Thyroid gland (tissue), 4 donors: ENCODE measurements at regions not wholly inside any gene's neighbourhood (a gene's known extent, or its start where the extent isn't known, plus 50 kb on each side); places are given as distances from the start of the nearest gene placed in this dataset.

ENCODE experiments used
- POLR2A ChIP-seq, 2 donors: fragments of 450-650 bp; IDR thresholded peaks; one replicate each; pipeline ENCODE4 v1.6.1; 2017; ENCODE audit warnings: antibody characterized with exemption in 2 of 2, mild to moderate bottlenecking in 2 of 2, moderate library complexity in 1 of 2
- TF ChIP-seq, protein P1 (sequence below), 6 experiments: fragments of 200-600 bp in 3 of 6; fragments of 450-650 bp in 3 of 6; sonication (generic) in 3 of 6; IDR thresholded peaks; one replicate each; pipeline ENCODE4 v1.5.1; 2016 to 2019; ENCODE audit warnings: antibody characterized with exemption in 6 of 6, mild to moderate bottlenecking in 2 of 6, inconsistent platforms in 1 of 6, moderate library complexity in 1 of 6

DNA sequence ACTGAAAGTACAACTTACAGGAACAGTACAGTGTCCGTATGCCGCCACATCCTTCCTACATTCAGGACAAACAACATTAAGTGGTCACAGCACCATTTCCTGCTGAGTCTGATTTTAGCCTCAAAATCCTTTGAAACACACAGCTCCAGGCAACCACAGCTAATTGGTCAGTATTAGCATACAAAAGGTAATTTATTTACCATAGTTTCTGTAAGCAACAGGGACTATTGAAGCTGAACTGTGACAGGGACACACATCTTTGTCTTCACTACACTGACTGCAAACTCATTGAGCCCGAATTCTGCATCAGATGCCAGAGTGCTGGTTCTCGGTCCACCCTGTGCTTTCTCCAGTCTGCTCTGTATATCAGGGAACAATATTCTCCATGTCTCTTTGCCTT, 151.8 kb downstream of the ST6GAL2 start:
- TF ChIP-seq, protein P1, sequence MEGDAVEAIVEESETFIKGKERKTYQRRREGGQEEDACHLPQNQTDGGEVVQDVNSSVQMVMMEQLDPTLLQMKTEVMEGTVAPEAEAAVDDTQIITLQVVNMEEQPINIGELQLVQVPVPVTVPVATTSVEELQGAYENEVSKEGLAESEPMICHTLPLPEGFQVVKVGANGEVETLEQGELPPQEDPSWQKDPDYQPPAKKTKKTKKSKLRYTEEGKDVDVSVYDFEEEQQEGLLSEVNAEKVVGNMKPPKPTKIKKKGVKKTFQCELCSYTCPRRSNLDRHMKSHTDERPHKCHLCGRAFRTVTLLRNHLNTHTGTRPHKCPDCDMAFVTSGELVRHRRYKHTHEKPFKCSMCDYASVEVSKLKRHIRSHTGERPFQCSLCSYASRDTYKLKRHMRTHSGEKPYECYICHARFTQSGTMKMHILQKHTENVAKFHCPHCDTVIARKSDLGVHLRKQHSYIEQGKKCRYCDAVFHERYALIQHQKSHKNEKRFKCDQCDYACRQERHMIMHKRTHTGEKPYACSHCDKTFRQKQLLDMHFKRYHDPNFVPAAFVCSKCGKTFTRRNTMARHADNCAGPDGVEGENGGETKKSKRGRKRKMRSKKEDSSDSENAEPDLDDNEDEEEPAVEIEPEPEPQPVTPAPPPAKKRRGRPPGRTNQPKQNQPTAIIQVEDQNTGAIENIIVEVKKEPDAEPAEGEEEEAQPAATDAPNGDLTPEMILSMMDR (IDR thresholded peaks at IDR 0.05): no peak
- TF ChIP-seq POLR2A (IDR thresholded peaks at IDR 0.05): no peak
